ENCODE measurements at regions not wholly inside any gene's neighbourhood (a gene's known extent, or its start where the extent isn't known, plus 50 kb on each side); places are given as distances from the start of the nearest gene placed in this dataset.

DNA sequence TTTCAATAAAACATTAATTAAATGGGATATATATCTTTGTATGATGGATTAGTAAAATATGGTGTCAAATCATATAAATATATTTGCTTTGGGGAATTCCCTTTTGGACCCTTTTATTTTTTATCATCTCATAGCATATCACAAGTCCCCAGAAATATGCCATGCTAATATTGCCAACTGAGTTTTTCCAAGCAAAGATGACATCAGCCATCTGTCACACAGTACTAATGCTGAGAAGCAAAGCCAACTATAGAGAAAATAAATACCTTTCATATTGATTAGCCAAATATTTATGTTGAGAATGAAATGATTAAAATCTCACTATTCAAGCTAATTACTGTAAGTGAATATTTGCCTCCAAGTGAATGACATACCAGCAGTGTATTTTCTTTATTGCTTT, 575.3 kb downstream of the ETV1 start:
- TF ChIP-seq, protein P1, sequence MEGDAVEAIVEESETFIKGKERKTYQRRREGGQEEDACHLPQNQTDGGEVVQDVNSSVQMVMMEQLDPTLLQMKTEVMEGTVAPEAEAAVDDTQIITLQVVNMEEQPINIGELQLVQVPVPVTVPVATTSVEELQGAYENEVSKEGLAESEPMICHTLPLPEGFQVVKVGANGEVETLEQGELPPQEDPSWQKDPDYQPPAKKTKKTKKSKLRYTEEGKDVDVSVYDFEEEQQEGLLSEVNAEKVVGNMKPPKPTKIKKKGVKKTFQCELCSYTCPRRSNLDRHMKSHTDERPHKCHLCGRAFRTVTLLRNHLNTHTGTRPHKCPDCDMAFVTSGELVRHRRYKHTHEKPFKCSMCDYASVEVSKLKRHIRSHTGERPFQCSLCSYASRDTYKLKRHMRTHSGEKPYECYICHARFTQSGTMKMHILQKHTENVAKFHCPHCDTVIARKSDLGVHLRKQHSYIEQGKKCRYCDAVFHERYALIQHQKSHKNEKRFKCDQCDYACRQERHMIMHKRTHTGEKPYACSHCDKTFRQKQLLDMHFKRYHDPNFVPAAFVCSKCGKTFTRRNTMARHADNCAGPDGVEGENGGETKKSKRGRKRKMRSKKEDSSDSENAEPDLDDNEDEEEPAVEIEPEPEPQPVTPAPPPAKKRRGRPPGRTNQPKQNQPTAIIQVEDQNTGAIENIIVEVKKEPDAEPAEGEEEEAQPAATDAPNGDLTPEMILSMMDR (IDR thresholded peaks at IDR 0.05) = no peak
- no peak for TF ChIP-seq EZH2 (IDR thresholded peaks at IDR 0.05; ENCODE audit: borderline replicate concordance, insufficient read depth, low read depth, low read length, poor library complexity, severe bottlenecking)
